RPMI7951 (cell line): ENCODE measurements at regions not wholly inside any gene's neighbourhood (a gene's known extent, or its start where the extent isn't known, plus 50 kb on each side); places are given as distances from the start of the nearest gene placed in this dataset.
"Not testable (repeated sequence)": the region's sequence is repeated elsewhere in the genome, so short reads cannot be mapped to it uniquely, and the experiment has no call there.

ENCODE experiments used
- DNase-seq: peaks from one replicate; pipeline ENCODE4 v3.0.0-alpha.2; 2012; ENCODE audit warnings: low read depth

DNA sequence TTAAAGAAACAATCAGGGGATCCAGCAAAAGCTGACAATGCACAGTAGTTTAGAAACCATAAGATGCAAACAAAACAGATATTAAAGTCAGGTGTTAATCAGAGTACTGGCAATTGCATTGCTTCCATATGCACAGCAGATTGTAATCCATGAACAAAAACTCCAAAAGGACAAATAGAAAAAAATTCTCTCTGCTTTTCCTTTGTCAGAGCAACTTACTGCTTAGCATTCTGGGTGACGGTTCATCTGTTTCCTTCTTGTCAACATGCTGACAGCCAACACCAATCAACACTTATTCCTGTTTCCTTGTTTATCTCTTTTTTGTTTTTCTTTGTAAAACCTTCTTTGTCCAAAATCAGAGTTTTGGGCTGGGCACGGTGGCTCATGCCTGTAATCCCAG lies 473.1 kb downstream of the XIRP2 start:
- DNase-seq = no peak

DNA sequence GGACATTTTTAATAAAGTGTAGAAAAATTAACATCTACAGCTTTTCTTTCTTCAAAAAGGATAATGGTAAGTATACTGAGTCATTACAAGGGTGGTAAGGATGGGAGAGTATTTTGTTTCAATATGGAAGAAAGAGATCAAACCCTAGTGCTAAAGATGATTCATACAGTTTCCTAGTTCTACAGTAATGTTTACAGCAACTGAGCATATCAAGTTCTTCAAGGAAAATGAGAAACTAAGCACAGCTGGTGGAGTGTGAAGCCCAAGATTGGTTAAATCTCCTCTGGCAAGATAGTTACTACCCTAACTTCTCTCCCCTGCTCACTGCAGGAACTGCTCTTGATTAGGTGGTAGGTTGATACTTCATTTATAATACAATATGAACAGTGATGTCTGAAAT lies 467.5 kb downstream of the XIRP2 start:
- no peak for DNase-seq

DNA sequence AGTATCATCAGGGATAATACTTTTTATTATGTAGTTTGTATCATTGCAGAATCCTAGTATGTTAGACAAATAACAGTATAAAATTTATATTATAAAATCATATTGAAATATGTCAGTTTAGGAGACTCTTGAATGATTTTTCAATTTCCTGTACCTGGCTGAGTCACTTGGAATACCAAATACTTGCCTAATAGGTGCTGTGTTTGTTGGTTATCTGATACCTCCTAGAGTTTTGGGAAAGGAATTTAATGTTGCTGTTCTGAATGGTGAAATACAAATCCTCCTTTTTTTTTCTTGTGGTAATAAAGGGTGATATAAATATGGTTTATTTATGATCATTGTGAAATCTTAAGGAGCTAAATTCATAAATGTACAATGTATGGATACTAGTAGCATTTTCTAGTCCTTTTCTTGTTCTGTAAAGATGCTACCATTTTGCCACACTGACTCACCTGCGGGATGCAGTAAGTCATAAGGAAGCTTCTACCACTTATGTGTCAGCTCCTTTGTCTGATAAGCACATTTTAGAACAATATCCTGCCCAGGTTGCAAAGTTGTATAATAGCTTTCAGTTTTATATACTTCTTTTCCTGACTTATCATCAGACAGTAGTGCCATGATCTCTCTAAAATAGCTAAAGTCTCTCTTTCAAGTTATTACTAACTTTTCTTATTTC lies 465.5 kb downstream of the XIRP2 start:
- no peak for DNase-seq

DNA sequence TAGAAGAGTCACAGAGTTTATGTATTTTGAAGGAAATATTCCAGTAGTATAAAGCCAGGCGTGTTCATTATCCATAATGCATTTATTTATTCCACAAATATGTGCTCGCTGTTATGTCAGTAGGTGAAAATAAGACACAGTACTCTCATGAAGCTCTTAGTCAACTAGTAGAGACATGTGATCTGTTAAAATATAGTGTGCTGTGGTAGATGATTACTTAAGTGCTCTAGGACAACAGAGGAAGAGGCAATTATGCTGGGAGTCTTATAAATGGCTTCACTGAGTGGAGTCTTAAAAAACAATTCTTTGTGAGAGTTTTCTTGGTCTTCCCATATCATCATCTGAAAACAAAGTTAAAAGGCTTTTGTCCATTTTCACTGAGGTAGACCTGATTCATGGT lies 457.3 kb downstream of the XIRP2 start:
- no peak for DNase-seq

DNA sequence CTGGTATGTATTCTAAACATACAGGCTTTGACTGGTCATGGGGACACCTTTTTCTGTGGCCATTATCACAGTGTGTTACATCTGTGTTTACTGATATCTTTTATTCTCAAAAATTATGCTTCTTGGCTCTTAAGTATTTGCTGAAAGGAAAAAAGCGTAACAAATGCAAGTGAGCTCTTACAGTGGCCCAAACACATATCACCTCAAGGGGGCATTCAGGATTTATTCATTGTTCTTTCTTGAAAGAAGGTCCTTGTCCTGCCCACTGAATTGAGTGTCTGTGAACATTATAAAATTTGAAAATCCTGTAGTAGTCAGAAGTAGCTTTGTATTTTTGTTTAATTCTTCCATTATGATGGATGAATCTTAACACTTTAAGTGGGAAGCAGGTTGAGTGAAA lies 454.5 kb downstream of the XIRP2 start:
- DNase-seq = no peak

DNA sequence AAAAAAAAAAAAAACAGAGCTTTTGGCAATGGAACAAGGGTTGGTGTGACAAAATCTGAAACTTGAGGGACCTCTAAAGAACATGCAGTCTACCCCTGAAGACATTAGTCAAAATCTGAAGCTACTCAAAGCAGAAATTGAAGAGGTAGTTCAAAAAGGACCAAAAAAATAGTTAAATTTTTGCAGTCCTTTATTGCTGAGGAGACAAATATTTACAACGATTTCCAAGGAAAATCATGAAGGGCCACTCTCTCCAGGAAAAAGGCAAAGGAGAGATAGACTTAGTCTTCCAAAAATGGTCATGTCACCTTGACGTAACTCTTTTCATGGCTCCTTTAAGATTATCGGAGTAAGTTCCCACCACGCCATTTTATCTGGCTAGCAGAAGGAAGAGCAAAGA lies 452.0 kb downstream of the XIRP2 start:
- DNase-seq = no peak

DNA sequence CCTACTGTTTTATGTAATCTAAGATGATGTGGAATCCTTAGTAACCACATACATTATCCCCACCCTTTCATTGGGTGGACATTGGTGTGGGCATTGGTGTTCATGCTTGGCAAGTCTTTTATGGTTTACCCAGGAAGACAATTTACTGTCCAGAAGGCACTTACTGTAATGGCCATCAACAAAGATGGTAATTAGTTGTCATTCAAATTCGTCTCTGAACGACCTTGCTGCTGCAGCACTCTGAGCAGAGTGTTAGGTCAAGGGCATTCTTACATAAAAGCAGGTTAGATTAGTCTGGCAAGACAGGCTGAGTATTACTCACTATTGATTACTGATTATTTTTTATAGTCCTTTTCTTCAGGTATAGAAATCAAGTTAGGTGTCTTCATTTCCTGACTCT lies 447.9 kb downstream of the XIRP2 start:
- DNase-seq = no peak

DNA sequence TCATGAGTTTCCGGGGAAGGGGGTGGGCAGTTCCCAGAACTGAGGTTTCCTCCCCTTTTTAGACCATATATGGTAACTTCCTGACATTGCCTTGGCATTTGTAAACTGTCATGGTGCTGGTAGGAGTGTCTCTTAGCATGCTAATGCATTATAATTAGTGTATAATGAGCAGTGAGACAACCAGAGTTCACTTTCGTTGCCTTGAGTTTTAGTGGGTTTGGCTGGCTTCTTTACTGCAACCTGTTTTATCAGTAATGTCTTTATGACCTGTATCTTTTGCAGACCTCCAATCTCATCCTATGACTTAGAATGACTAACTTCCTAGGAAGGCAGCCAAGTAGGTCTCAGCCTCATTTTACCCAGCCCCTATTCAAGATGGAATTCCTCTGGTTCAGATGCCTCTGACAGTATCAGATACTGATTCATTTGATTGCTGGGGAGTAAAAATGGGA lies 447.3 kb downstream of the XIRP2 start:
- DNase-seq = no peak

DNA sequence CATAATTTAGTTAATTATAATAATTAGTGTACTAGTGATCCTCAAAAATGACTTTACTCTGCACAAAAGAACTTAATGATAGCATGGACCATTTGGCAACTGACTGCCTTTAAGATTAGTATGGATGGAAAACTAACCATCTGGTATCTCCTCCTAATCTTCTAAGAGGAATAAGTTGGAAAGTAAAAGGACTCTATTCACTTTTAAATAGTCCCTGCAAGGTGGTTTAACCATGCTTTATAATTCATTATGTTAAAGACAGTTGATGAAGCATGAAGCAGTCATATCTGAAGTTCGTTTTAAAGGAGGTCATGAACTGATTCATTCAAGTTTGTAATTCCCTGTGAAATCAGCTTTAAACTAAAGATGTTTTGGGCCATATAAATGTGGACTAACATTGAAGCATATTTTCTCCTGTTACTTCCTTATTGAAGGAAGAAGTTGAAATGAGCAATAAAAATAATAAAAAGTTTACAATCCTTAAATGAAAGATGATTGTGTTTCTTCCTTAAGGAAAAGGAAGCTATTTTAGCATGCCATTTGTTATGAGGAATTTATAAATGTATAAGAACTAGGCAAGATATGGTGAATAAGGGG lies 446.0 kb downstream of the XIRP2 start:
- DNase-seq = no peak

DNA sequence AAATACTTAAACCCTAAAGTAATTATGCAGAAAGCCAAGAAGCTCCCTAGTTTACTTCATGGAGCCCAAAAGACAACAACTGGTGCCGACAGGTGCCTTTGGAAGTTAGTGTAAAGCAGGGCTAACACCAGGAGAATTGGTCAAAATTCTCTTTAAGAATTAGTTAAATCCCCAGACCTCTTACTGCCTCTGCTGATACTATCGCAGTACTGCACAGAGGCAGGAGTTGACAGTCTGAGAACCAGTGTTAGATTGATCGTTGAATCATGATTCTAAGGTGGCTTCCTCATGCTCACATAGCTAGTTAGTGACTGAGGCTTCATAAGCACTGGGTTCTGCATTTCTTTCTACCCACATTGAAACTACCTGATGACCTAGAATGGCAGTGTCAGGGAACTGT lies 445.0 kb downstream of the XIRP2 start:
- no peak for DNase-seq

DNA sequence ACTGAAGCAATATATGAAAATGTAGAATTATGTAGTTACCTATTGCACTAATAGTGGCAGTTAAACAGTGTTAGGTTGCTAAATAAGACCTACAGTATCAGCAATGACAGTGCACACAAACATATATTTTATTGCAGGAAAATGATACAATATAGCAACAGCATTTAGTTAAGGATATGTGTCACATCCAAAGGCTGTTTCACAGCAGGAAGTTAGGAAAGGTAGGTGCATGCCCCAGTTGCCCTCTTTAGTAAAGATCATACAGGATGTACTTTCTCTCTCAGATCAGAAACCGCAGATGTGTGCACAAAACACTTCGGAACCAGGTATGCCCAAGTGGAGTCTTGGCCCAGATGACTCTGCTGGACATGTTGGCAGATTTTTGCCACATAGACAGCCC lies 444.1 kb downstream of the XIRP2 start:
- DNase-seq = no peak

DNA sequence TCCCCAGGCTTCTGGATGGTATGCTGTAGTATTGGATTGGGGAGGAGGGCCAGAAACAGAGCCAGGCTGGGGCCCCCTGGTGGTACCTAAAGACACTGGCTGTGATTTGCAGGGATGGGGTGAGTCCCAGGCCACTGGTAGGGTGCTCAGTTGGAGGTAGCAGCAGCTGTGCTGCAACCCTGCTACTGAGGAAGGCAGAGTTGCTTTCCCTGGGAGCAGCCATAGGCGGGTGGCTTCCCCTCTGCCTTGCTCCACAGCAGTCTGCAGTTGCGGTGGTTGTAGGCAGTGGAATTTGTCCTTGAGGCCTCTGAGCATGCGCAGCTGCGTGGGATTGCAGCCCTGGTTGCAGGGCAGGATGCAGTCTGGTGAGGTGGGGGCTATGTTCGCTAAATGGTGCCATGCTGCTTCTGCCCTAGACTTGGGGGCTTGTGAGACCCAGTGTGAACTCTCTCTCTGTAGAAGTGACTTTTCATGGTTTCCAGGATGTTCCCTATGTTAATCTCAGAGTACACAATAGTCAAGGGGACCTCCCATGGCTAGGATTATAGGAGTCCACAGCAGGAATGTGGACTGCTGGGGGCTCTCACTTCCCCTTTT lies 443.5 kb downstream of the XIRP2 start:
- no peak for DNase-seq

DNA sequence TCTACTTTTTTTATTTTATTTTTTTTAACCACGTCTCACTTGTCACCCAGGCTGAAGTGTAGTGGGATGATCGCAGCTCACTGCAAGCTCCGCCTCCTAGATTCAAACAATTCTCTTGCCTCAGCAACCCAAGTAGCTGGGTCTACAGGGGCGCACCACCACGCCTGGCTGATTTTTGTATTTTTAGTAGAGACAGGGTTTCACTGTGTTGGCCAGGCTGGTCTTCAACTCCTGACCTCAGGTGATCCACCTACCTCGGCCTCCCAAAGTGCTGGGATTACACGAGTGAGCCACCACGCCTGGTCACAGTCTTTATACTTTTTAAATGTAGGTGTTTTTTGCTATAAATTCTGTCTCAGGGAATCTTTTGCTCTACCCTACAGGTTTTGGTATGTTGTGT lies 440.5 kb downstream of the XIRP2 start:
- DNase-seq = not testable (repeated sequence)

DNA sequence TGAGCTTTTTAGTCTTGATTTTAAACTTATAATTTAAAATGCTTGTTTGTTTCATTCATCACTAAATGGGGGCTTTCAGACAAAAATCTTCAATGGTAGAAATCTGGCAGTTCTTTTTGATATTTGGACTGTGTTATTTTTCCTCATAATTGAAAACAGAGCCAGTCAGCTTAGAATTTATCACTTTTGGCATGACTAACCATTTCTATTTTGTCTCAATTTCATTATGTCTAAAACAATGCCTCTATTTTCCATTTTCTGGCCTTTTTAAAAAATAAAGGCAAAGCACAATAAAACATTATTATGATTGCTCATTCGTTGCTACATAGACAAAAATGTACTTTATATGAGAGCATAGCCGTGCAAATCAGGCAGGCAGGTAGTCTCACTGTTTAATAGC lies 434.5 kb downstream of the XIRP2 start:
- no peak for DNase-seq

DNA sequence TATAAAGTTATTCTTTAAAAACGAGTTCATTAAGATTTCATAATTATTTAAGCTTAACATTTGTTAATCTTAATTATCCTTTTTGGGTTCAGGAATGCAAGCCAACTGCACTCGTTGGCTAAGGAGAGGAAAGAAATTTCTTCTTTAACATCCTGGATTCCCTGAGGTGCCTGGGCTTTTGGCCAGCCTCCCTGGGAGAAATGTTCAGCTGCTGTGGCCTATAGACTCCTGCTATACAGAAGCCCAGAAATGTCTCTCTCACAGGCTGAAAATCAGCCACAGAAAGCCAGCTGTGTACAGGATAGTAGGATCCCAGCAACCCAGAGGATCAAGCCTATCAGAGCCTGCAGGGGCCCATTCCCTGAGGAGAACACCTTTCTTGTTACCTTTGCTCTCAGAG lies 430.3 kb downstream of the XIRP2 start:
- no peak for DNase-seq

DNA sequence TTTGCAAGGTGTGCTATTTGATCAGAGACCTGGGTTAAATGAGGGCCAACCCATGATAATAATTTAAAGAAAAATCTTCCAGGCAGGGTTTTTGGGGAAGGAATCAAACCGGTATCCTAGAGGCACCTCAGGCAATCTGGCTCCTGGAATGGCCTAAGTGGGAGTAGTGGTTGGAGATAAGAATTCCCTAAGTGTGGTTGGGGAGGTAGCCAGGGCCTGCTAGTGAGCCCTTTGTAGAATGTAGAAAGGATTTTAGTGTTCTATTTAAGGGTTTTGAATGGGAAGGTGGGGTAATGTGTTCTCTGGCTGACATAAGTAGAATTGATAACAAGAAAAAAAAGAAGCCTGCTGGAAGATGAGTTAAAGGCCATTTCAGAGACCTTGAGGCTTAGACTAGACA lies 422.2 kb downstream of the XIRP2 start:
- no peak for DNase-seq
